H9 (cell line): ENCODE measurements at regions not wholly inside any gene's neighbourhood (a gene's known extent, or its start where the extent isn't known, plus 50 kb on each side); places are given as distances from the start of the nearest gene placed in this dataset.

ENCODE experiments used
- DNase-seq: peaks from one replicate; pipeline ENCODE4 v3.0.0-alpha.2; 2017
- H2AFZ ChIP-seq: one replicate; pipeline ENCODE4 v1.6.1; 2013; ENCODE audit warnings: mild to moderate bottlenecking, low read length, control low read depth, moderate library complexity
- H2AK5ac ChIP-seq: 2 replicates; pipeline ENCODE4 v1.6.1; 2013; ENCODE audit warnings: low read length, control low read depth, mixed read lengths; ENCODE audit not compliant: insufficient read length
- H2BK120ac ChIP-seq: one replicate; pipeline ENCODE4 v1.6.1; 2013; ENCODE audit warnings: low read depth, mild to moderate bottlenecking, low read length, control low read depth, inconsistent platforms; ENCODE audit not compliant: poor library complexity, severe bottlenecking
- H2BK12ac ChIP-seq: 2 replicates; pipeline ENCODE4 v1.6.1; 2013; ENCODE audit warnings: low read length, control low read depth, mixed read lengths, low read depth; ENCODE audit not compliant: insufficient read length
- H2BK15ac ChIP-seq: 2 replicates; pipeline ENCODE4 v1.6.1; 2013; ENCODE audit warnings: low read depth, low read length, control low read depth
- H2BK20ac ChIP-seq: one replicate; pipeline ENCODE4 v1.6.1; 2013; ENCODE audit warnings: low read depth, mild to moderate bottlenecking, low read length, control low read depth, inconsistent platforms; ENCODE audit not compliant: poor library complexity, severe bottlenecking
- H2BK5ac ChIP-seq: 2 replicates; pipeline ENCODE4 v1.6.1; 2013; ENCODE audit warnings: low read length, control low read depth, mixed read lengths; ENCODE audit not compliant: insufficient read length
- H3K14ac ChIP-seq: 2 replicates; pipeline ENCODE4 v1.6.1; 2013; ENCODE audit warnings: low read length, control low read depth; ENCODE audit not compliant: insufficient read depth
- H3K18ac ChIP-seq: 2 replicates; pipeline ENCODE4 v1.6.1; 2013; ENCODE audit warnings: low read depth, mild to moderate bottlenecking, mixed read lengths, low read length, control low read depth; ENCODE audit not compliant: insufficient read length
- H3K23ac ChIP-seq: 2 replicates; pipeline ENCODE4 v1.6.1; 2013; ENCODE audit warnings: low read length, control low read depth, mixed read lengths, low read depth; ENCODE audit not compliant: insufficient read length
- H3K23me2 ChIP-seq: 2 replicates; pipeline ENCODE4 v1.6.1; 2013; ENCODE audit warnings: low read depth, mild to moderate bottlenecking, mixed read lengths, low read length, control low read depth; ENCODE audit not compliant: insufficient read length, poor library complexity, severe bottlenecking
- H3K27ac ChIP-seq: 2 replicates; pipeline ENCODE4 v1.5.1; 2013; ENCODE audit warnings: low read length, control low read depth, mixed read lengths, low read depth; ENCODE audit not compliant: insufficient read length
- H3K27me3 ChIP-seq: 2 replicates; pipeline ENCODE4 v1.6.1; 2013; ENCODE audit warnings: low read length, control low read depth, inconsistent platforms; ENCODE audit not compliant: insufficient read depth
- H3K4ac ChIP-seq: 2 replicates; pipeline ENCODE4 v1.6.1; 2013; ENCODE audit warnings: low read depth, mild to moderate bottlenecking, control low read depth, inconsistent platforms, low read length, moderate library complexity
- H3K4me1 ChIP-seq: 2 replicates; pipeline ENCODE4 v1.6.1; 2013; ENCODE audit warnings: low read length, control low read depth, inconsistent platforms; ENCODE audit not compliant: insufficient read depth
- H3K4me2 ChIP-seq: 2 replicates; pipeline ENCODE4 v1.6.1; 2013; ENCODE audit warnings: low read length, control low read depth, mixed read lengths; ENCODE audit not compliant: insufficient read length, insufficient read depth
- H3K56ac ChIP-seq: 2 replicates; pipeline ENCODE4 v1.6.1; 2013; ENCODE audit warnings: low read depth, mild to moderate bottlenecking, mixed read lengths, low read length, control low read depth; ENCODE audit not compliant: insufficient read length
- H3K79me1 ChIP-seq: 2 replicates; pipeline ENCODE4 v1.6.1; 2013; ENCODE audit warnings: low read depth, mild to moderate bottlenecking, moderate library complexity, low read length, control low read depth, inconsistent platforms; ENCODE audit not compliant: insufficient read depth, poor library complexity, severe bottlenecking
- H3K79me2 ChIP-seq: 2 replicates; pipeline ENCODE4 v1.6.1; 2013; ENCODE audit warnings: low read length, control low read depth, inconsistent platforms; ENCODE audit not compliant: insufficient read depth
- H3K9ac ChIP-seq: 2 replicates; pipeline ENCODE4 v1.6.1; 2013; ENCODE audit warnings: low read length, control low read depth, mixed read lengths; ENCODE audit not compliant: insufficient read length; ENCODE audit errors: extremely low read depth
- H3K9me3 ChIP-seq: one replicate; pipeline ENCODE4 v1.6.1; 2013; ENCODE audit warnings: low read depth, low read length, inconsistent platforms; ENCODE audit not compliant: control insufficient read depth
- H3T11ph ChIP-seq: one replicate; pipeline ENCODE4 v1.6.1; 2013; ENCODE audit warnings: mild to moderate bottlenecking, low read length, control low read depth, inconsistent platforms
- H4K20me1 ChIP-seq: one replicate; pipeline ENCODE4 v1.6.1; 2013; ENCODE audit not compliant: control insufficient read depth, insufficient read length, insufficient read depth
- H4K5ac ChIP-seq: 2 replicates; pipeline ENCODE4 v1.6.1; 2013; ENCODE audit warnings: low read depth, mild to moderate bottlenecking, mixed read lengths, low read length, control low read depth; ENCODE audit not compliant: insufficient read length
- H4K8ac ChIP-seq: replicated peaks from 2 replicates; pipeline ENCODE4 v1.6.1; 2013; ENCODE audit warnings: low read length, control low read depth, mixed read lengths, low read depth; ENCODE audit not compliant: insufficient read length
- H4K91ac ChIP-seq: 2 replicates; pipeline ENCODE4 v1.6.1; 2013; ENCODE audit warnings: low read depth, mild to moderate bottlenecking, moderate library complexity, mixed read lengths, low read length, control low read depth; ENCODE audit not compliant: insufficient read length
- H3K27ac Mint-ChIP-seq, 3 experiments: 2 replicates in 2 of 3; 3 replicates in 1 of 3; pipeline ENCODE4 v1.8.0; 2020 to 2021; ENCODE audit warnings: mixed read lengths in 3 of 3, mild to moderate bottlenecking in 1 of 3, moderate library complexity in 1 of 3
- H3K27me3 Mint-ChIP-seq: 2 replicates; pipeline ENCODE4 v1.8.0; 2021; ENCODE audit warnings: low read depth, mild to moderate bottlenecking, moderate library complexity, mixed read lengths
- H3K36me3 Mint-ChIP-seq, 3 experiments: 2 replicates in 2 of 3; 3 replicates in 1 of 3; pipeline ENCODE4 v1.8.0; 2020 to 2021; ENCODE audit warnings: low read depth in 3 of 3, mixed read lengths in 3 of 3; ENCODE audit not compliant: insufficient read depth in 1 of 3
- H3K4me1 Mint-ChIP-seq, 2 experiments: 2 replicates each; pipeline ENCODE4 v1.8.0; 2020; ENCODE audit warnings: mixed read lengths in 2 of 2
- H3K4me3 Mint-ChIP-seq, 2 experiments: 2 replicates in 1 of 2; 3 replicates in 1 of 2; pipeline ENCODE4 v1.8.0; 2020 to 2021; ENCODE audit warnings: mild to moderate bottlenecking in 2 of 2, mixed read lengths in 2 of 2, moderate library complexity in 1 of 2
- H3K9me3 Mint-ChIP-seq, 2 experiments: 2 replicates in 1 of 2; 3 replicates in 1 of 2; pipeline ENCODE4 v1.8.0; 2020; ENCODE audit warnings: mild to moderate bottlenecking in 2 of 2, mixed read lengths in 2 of 2, moderate library complexity in 1 of 2
- TF ChIP-seq, protein P1 (sequence below): fragments of 200-600 bp; sonication (generic); conservative IDR thresholded peaks from 3 replicates; pipeline ENCODE4 v1.8.0; 2021; ENCODE audit warnings: antibody characterized with exemption, mild to moderate bottlenecking

DNA sequence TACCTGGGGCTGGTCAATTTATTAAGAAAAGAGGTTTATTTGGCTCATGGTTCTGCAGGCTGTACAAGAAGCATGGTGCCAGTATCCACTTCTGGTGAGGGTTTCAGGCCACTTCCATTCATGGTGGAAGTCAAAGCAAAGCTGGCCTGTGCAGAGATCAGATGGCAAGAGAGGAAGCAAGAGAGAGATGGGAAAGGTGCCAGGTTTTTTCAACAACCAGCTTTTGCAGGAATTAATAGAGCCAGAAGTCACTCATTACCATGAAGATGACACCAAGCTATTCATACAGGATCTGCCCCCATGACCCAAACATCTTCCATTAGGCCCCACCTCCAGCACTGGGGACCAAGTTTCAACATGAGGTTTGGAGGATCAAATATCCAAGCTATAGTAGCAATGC is 56.8 kb upstream of the ST3GAL5 start:
- H3K9me3 Mint-ChIP-seq, result peaks cover 43 to 52% of the 10 kb centered on the region in 2 experiments

More for the DNA sequence above, 56.8 kb upstream of the ST3GAL5 start:
- Histone ChIP-seq H2BK15ac (no peak overlapping the region), H3K4me1 (no peaks in the 10 kb centered on the region), H3K23ac (no peak overlapping the region), H4K20me1 (no peaks in the 10 kb centered on the region), H3T11ph (no peak overlapping the region), H4K91ac (no peak overlapping the region), H2BK5ac (no peak overlapping the region), H3K9me3 (peaks cover 4% of the 10 kb centered on the region), H3K79me2 (no peaks in the 10 kb centered on the region), H3K27me3 (no peaks in the 10 kb centered on the region), H3K23me2 (no peaks in the 10 kb centered on the region), H3K56ac (no peak overlapping the region), H3K14ac (no peak overlapping the region), H3K79me1 (no peaks in the 10 kb centered on the region), H3K9ac (no peak overlapping the region), H4K8ac (no peak overlapping the region), H2BK20ac (no peak overlapping the region), H2BK120ac (no peak overlapping the region), H2AK5ac (no peak overlapping the region), H3K4ac (no peak overlapping the region), H2AFZ (no peak overlapping the region), H2BK12ac (no peak overlapping the region), H3K18ac (no peak overlapping the region), H3K4me2 (no peak overlapping the region), H4K5ac (no peak overlapping the region), H3K27ac (no peak overlapping the region)
- TF ChIP-seq, protein P1, sequence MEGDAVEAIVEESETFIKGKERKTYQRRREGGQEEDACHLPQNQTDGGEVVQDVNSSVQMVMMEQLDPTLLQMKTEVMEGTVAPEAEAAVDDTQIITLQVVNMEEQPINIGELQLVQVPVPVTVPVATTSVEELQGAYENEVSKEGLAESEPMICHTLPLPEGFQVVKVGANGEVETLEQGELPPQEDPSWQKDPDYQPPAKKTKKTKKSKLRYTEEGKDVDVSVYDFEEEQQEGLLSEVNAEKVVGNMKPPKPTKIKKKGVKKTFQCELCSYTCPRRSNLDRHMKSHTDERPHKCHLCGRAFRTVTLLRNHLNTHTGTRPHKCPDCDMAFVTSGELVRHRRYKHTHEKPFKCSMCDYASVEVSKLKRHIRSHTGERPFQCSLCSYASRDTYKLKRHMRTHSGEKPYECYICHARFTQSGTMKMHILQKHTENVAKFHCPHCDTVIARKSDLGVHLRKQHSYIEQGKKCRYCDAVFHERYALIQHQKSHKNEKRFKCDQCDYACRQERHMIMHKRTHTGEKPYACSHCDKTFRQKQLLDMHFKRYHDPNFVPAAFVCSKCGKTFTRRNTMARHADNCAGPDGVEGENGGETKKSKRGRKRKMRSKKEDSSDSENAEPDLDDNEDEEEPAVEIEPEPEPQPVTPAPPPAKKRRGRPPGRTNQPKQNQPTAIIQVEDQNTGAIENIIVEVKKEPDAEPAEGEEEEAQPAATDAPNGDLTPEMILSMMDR, result no peak
- Mint-ChIP-seq H3K27me3 (peaks cover 6% of the 10 kb centered on the region), H3K4me3 (no peak overlapping the region), H3K27ac (no peak overlapping the region), H3K36me3 (peaks cover 10 to 26% (median 17%) of the 10 kb centered on the region in 3 experiments), H3K4me1 (no peaks in the 10 kb centered on the region)
- DNase-seq, result no peak
